HG02943 (cell line): ENCODE measurements at regions not wholly inside any gene's neighbourhood (a gene's known extent, or its start where the extent isn't known, plus 50 kb on each side); places are given as distances from the start of the nearest gene placed in this dataset.

ENCODE experiments used
- ATAC-seq: cut with Tn5 transposase; IDR thresholded peaks from one replicate; pipeline ENCODE4 v1.9.1; 2021; ENCODE audit warnings: mild to moderate bottlenecking, low read depth, moderate library complexity; ENCODE audit not compliant: unreplicated experiment

- no peak for ATAC-seq
These were observed 562.3 kb upstream of the DIPK2B start for GRCh38 chrX:45762699-45763647.

GRCh38 chrX:45761920-45762319, 561.2 kb upstream of the DIPK2B start:
- no peak for ATAC-seq

- ATAC-seq: no peak
These were observed 559.6 kb upstream of the DIPK2B start for GRCh38 chrX:45760187-45760742.

GRCh38 chrX:45758738-45759397, 558.2 kb upstream of the DIPK2B start:
- ATAC-seq: peak; percentile 73

GRCh38 chrX:45758319-45758718, 557.6 kb upstream of the DIPK2B start:
- no peak for ATAC-seq

- ATAC-seq: no peak
These were observed 556.6 kb upstream of the DIPK2B start for GRCh38 chrX:45757272-45757671.

- ATAC-seq: no peak
These were observed 555.9 kb upstream of the DIPK2B start for GRCh38 chrX:45756557-45756956.

GRCh38 chrX:45755703-45756102, 555.0 kb upstream of the DIPK2B start:
- no peak for ATAC-seq

- ATAC-seq: no peak
These were observed 550.5 kb upstream of the DIPK2B start for GRCh38 chrX:45751156-45751555.

GRCh38 chrX:45750639-45751038, 550.0 kb upstream of the DIPK2B start:
- ATAC-seq: no peak

- no peak for ATAC-seq
These were observed 548.7 kb upstream of the DIPK2B start for GRCh38 chrX:45749375-45749774.

- no peak for ATAC-seq
These were observed 547.7 kb upstream of the DIPK2B start for GRCh38 chrX:45748369-45748774.

- ATAC-seq: no peak
These were observed 547.2 kb upstream of the DIPK2B start for GRCh38 chrX:45747905-45748304.

- ATAC-seq: no peak
These were observed 544.8 kb upstream of the DIPK2B start for GRCh38 chrX:45745479-45745878.

GRCh38 chrX:45743906-45744625, 543.4 kb upstream of the DIPK2B start:
- ATAC-seq: no peak

- no peak for ATAC-seq
These were observed 542.4 kb upstream of the DIPK2B start for GRCh38 chrX:45743081-45743533.

- ATAC-seq: no peak
These were observed 539.6 kb upstream of the DIPK2B start for GRCh38 chrX:45740291-45740690.

GRCh38 chrX:45735571-45735970, 534.9 kb upstream of the DIPK2B start:
- no peak for ATAC-seq

- no peak for ATAC-seq
These were observed 530.8 kb upstream of the DIPK2B start for GRCh38 chrX:45731448-45731847.

GRCh38 chrX:45727761-45728160, 527.1 kb upstream of the DIPK2B start:
- ATAC-seq: no peak

GRCh38 chrX:45722471-45722870, 521.8 kb upstream of the DIPK2B start:
- ATAC-seq: no peak
